SK-N-MC (cell line): ENCODE measurements at regions not wholly inside any gene's neighbourhood (a gene's known extent, or its start where the extent isn't known, plus 50 kb on each side); places are given as distances from the start of the nearest gene placed in this dataset.

Experiments
- EZH2 ChIP-seq: fragments of 200-600 bp; sonication (generic); IDR thresholded peaks from one replicate; pipeline ENCODE4 v1.6.1; 2017; ENCODE audit warnings: antibody characterized with exemption
- POLR2AphosphoS5 ChIP-seq: IDR thresholded peaks from 2 replicates; pipeline ENCODE4 v1.6.1; 2012; ENCODE audit warnings: mild to moderate bottlenecking, low read depth, low read length, borderline replicate concordance

- no peak for TF ChIP-seq POLR2AphosphoS5
- no peak for TF ChIP-seq EZH2
Observed at GRCh38 chr6:100173211-100173610, 179.2 kb upstream of the MCHR2 start.
